ENCODE measurements at regions not wholly inside any gene's neighbourhood (a gene's known extent, or its start where the extent isn't known, plus 50 kb on each side); places are given as distances from the start of the nearest gene placed in this dataset.
"Not testable (repeated sequence)": the region's sequence is repeated elsewhere in the genome, so short reads cannot be mapped to it uniquely, and the experiment has no call there.

GRCh38 chr1:213324859-213325258 is 273.8 kb downstream of the RPS6KC1 start:
- no peak for DNase-seq

- DNase-seq = no peak
Observed at GRCh38 chr1:213325482-213325881, 274.4 kb downstream of the RPS6KC1 start.

- no peak for DNase-seq
Observed at GRCh38 chr1:213326281-213327016, 275.4 kb downstream of the RPS6KC1 start.

- peak; percentile 13 for DNase-seq
Observed at GRCh38 chr1:213327017-213327667, 276.1 kb downstream of the RPS6KC1 start.

- no peak for DNase-seq
Observed at GRCh38 chr1:213329406-213330008, 278.5 kb downstream of the RPS6KC1 start.

- no peak for DNase-seq
Observed at GRCh38 chr1:213330281-213330680, 279.2 kb downstream of the RPS6KC1 start.

GRCh38 chr1:213331631-213332175 is 280.7 kb downstream of the RPS6KC1 start:
- DNase-seq = no peak

- DNase-seq = no peak
Observed at GRCh38 chr1:213332491-213332890, 281.4 kb downstream of the RPS6KC1 start.

GRCh38 chr1:213333121-213333520 is 282.1 kb downstream of the RPS6KC1 start:
- DNase-seq = no peak

GRCh38 chr1:213335084-213335483 is 284.0 kb downstream of the RPS6KC1 start:
- DNase-seq = no peak

GRCh38 chr1:213337025-213337678 is 286.1 kb downstream of the RPS6KC1 start:
- DNase-seq = no peak

GRCh38 chr1:213340593-213340992 is 289.6 kb downstream of the RPS6KC1 start:
- DNase-seq = no peak

GRCh38 chr1:213345621-213346020 is 294.6 kb downstream of the RPS6KC1 start:
- no peak for DNase-seq

- DNase-seq = no peak
Observed at GRCh38 chr1:213357403-213357802, 306.4 kb downstream of the RPS6KC1 start.

GRCh38 chr1:213358368-213358767 is 307.3 kb downstream of the RPS6KC1 start:
- not testable (repeated sequence) for DNase-seq

GRCh38 chr1:213362598-213362997 is 311.6 kb downstream of the RPS6KC1 start:
- DNase-seq = no peak

- no peak for DNase-seq
Observed at GRCh38 chr1:213366141-213366831, 315.2 kb downstream of the RPS6KC1 start.

- no peak for DNase-seq
Observed at GRCh38 chr1:213369465-213369864, 318.4 kb downstream of the RPS6KC1 start.

GRCh38 chr1:213370523-213370922 is 319.5 kb downstream of the RPS6KC1 start:
- no peak for DNase-seq

GRCh38 chr1:213371525-213371846 is 320.4 kb downstream of the RPS6KC1 start:
- DNase-seq = no peak

GRCh38 chr1:213371847-213372619 is 321.0 kb downstream of the RPS6KC1 start:
- DNase-seq = no peak

GRCh38 chr1:213374369-213374768 is 323.3 kb downstream of the RPS6KC1 start:
- peak; percentile 21 for DNase-seq

Measured in GDM1 (cell line).